Heart right ventricle (tissue), 16 donors: ENCODE measurements at regions not wholly inside any gene's neighbourhood (a gene's known extent, or its start where the extent isn't known, plus 50 kb on each side); places are given as distances from the start of the nearest gene placed in this dataset.
A peak's percentile ranks its signal among the peaks of the same experiment; 100 is the strongest.
"Not testable (repeated sequence)": the region's sequence is repeated elsewhere in the genome, so short reads cannot be mapped to it uniquely, and the experiment has no call there.

Experiments
- ATAC-seq, 8 donors: fragments of 200-7000 bp; cut with Tn5 transposase; one replicate each; pipeline ENCODE4 v1.9.1; 2020; ENCODE audit warnings: mild to moderate bottlenecking in 8 of 8, moderate library complexity in 8 of 8, moderate number of reproducible peaks in 1 of 8
- DNase-seq, 2 donors: peaks; one replicate each; pipeline ENCODE4 v3.0.0-alpha.2; 2020
- H3K27ac ChIP-seq, 10 donors: fragments of 200-600 bp; sonication (generic) in 2 of 10; one replicate each; pipeline versions ENCODE4 v1.5.0 to v1.8.0; 2020 to 2022; ENCODE audit warnings: mild to moderate bottlenecking in 3 of 10
- H3K27me3 ChIP-seq, 7 donors: fragments of 200-600 bp; one replicate each; pipeline ENCODE4 v1.8.0; 2021 to 2022; ENCODE audit warnings: mild to moderate bottlenecking in 2 of 7
- H3K36me3 ChIP-seq, 9 donors: fragments of 200-600 bp; sonication (generic) in 1 of 9; one replicate each; pipeline versions ENCODE4 v1.5.0 to v1.8.0; 2020 to 2022; ENCODE audit warnings: mild to moderate bottlenecking in 2 of 9
- H3K4me1 ChIP-seq, 9 donors: fragments of 200-600 bp; sonication (generic) in 1 of 9; one replicate each; pipeline versions ENCODE4 v1.5.0 to v1.8.0; 2020 to 2022; ENCODE audit warnings: mild to moderate bottlenecking in 4 of 9
- H3K4me3 ChIP-seq, 10 donors: fragments of 200-600 bp; sonication (generic) in 2 of 10; one replicate each; pipeline versions ENCODE4 v1.5.0 to v1.8.0; 2020 to 2022; ENCODE audit warnings: mild to moderate bottlenecking in 7 of 10, moderate library complexity in 2 of 10
- H3K9me3 ChIP-seq, 11 donors: fragments of 200-600 bp in 10 of 11; sonication (generic) in 2 of 11; one replicate each; pipeline versions ENCODE4 v1.5.0 to v1.8.0; 2013 to 2022; ENCODE audit warnings: mild to moderate bottlenecking in 2 of 11, control low read depth in 1 of 11, moderate library complexity in 1 of 11
- WGBS, 2 donors: extraction: QIAGEN DNeasy Blood & Tissue Kit; methylation state at CpG; one replicate each; pipeline ENCODE4 v1.1.7; 2013; ENCODE audit warnings: inconsistent platforms in 1 of 2; 5-methylcytosine and 5-hydroxymethylcytosine counted together
- intact Hi-C, 10 donors: fragments of 100-400 bp; cut with DNase I; formaldehyde crosslinking; loops; one replicate each; pipeline versions ENCODE4 v1.11.1 to v1.14.2; 2022
- donor health status: Arrhythmogenic right ventricular cardiomyopathy.
- donor health status: ischemic (EF 13 %, LVEDD 7.1; RV severe dilation, severe dysfunction).
- donor health status: healthy with polysubstance abuse.
- donor health status: DM: no; HTN: yes; CAD: no.
- donor health status: DM: no; HTN: no; CAD: no.
- donor health status: ischemic (EF 25% LVEDD 6.9; RV normal size, moderate dysfunction).
- donor health status: ischemic (EF 25% LVEDD 5.7; RV mildly dilated, moderate dysfunction).
- donor health status: healthy.
- donor health status: DM: yes; HTN: yes; CAD: no.
- donor health status: Ischemic cardiomyopathy.
- donor health status: ischemic (EF 35%, LVEDD 5.7; RV mildly dilated, moderate dysfunction).
- donor health status: nonischemic (EF 11% LVEDD 7.7; RV severe dilation, severe dysfunction).
- donor health status: DM: yes; HTN: yes; CAD: no.
- donor health status: PGD.
- donor health status: ischemic (EF 29% LVEDD 5.4; RV normal size, mild dysfunction).
- donor health status: nonischemic (EF 23%, LVEDD 6.1; RV moderate dilation, normal function).

DNA sequence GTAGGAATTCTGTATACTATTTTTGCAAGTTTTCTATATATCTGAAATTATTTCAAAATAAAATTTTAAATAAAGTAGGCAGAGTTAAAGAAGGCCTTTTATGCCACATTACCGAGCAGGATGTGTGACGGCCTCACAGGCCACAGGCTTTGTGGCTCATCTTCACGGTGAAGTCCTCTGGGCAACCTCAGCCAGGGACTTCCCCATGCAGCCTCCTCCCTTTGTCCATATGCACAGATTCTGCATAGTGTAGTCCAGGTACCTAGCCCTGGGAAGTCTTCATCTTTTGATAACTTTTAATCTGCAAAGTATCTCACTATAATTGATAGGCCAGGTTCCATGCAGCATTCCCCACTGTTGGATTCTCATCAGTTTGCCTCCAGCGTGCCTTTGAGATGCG is 62.8 kb downstream of the ARHGAP11B start:
- intact Hi-C loops, ATAC-seq, H3K36me3 ChIP-seq, DNase-seq, H3K9me3 ChIP-seq, H3K4me1 ChIP-seq, H3K27ac ChIP-seq, H3K4me3 ChIP-seq, H3K27me3 ChIP-seq: not testable (repeated sequence)
- 88 to 97% methylated on average over 5 of the region's 5 CpGs for WGBS, 2 donors

DNA sequence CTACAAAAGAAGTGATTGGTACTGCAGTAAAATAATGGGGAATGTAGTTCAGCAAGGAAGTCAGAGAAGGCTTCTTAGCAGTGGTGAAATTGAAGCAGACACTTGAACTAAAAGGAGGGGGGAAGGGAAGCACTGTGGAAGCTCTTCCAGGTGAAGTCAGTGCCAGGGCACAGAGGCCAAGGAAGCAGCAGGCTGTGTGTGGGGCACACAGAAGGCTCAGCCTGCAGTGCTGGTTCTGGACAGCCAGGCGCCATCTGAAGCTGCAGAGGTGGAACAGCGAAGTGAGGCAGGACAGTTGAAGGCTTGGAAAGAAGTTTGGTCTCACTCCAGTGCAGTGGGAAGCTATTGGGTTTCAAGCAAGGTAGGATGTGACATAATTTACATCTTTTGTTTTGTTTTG is 64.2 kb downstream of the ARHGAP11B start:
- H3K4me3 ChIP-seq, H3K4me1 ChIP-seq, DNase-seq, ATAC-seq, H3K36me3 ChIP-seq, H3K27ac ChIP-seq, H3K27me3 ChIP-seq, H3K9me3 ChIP-seq, intact Hi-C loops: not testable (repeated sequence)
- whole genome bisulfite sequencing, 2 donors = 89 to 90% methylated on average over 2 of the region's 2 CpGs

GRCh38 chr15:30695811-30696210 is 69.9 kb downstream of the ARHGAP11B start:
- H3K36me3 ChIP-seq, intact Hi-C loops, H3K27me3 ChIP-seq, ATAC-seq, H3K9me3 ChIP-seq, H3K27ac ChIP-seq, DNase-seq, H3K4me1 ChIP-seq, H3K4me3 ChIP-seq: not testable (repeated sequence)
- WGBS, 2 donors = no CpG with 5 or more reads among the region's 3 CpGs

DNA sequence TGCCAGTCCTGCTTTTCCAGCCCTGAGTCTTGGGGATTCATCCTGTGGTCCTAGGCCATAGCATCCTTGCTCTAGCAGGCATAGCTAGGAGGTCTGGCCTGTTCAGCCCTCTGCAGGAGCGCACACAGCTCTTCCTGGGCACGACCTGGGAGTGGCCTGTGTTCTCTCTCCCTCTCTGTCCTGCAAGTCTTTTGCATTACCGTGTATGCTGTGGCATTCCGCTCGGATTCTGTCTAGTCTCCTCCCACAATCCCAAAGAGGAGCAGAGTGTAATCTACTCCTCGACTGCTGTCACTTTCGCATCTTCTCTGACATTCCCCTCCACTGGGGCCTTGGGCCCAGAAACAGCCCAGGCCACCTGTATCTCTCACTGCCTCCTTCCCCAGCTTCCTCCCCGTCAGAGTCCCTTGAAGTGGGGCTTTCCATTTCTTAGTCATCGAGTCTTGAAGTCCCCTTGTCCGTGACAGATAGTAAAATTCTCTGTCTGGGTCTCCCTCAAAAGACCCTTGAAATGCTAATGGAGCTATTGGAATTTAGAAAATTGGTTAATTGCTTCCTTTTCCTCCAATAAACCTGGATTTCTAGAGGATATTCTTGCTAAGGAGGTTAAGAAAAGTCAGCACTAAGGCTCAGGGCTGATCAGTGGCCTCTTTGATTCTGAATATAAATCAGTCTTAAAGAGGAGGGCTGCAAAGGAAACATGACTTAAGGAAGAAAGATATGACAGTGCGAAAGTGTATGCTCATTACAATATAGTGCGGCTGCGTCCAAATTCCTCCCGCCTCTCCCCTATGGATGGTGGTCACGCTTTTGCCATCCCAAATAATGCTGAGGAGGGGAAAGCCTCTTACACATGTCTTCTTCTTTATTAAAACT is 70.7 kb downstream of the ARHGAP11B start:
- ATAC-seq, intact Hi-C loops: not testable (repeated sequence)
- WGBS, 2 donors = 83 to 84% methylated on average over 7 of the region's 15 CpGs

GRCh38 chr15:30697315-30697685 is 71.4 kb downstream of the ARHGAP11B start:
- DNase-seq, H3K4me3 ChIP-seq, H3K9me3 ChIP-seq, H3K27ac ChIP-seq, H3K36me3 ChIP-seq, H3K27me3 ChIP-seq, intact Hi-C loops, ATAC-seq, H3K4me1 ChIP-seq: not testable (repeated sequence)
- 80 to 92% methylated on average over 3 of the region's 3 CpGs for WGBS, 2 donors

More for the DNA sequence above, 70.7 kb downstream of the ARHGAP11B start:
- H3K27me3 ChIP-seq, H3K4me1 ChIP-seq, H3K36me3 ChIP-seq, H3K9me3 ChIP-seq, H3K4me3 ChIP-seq, H3K27ac ChIP-seq, DNase-seq: not testable (repeated sequence)

DNA sequence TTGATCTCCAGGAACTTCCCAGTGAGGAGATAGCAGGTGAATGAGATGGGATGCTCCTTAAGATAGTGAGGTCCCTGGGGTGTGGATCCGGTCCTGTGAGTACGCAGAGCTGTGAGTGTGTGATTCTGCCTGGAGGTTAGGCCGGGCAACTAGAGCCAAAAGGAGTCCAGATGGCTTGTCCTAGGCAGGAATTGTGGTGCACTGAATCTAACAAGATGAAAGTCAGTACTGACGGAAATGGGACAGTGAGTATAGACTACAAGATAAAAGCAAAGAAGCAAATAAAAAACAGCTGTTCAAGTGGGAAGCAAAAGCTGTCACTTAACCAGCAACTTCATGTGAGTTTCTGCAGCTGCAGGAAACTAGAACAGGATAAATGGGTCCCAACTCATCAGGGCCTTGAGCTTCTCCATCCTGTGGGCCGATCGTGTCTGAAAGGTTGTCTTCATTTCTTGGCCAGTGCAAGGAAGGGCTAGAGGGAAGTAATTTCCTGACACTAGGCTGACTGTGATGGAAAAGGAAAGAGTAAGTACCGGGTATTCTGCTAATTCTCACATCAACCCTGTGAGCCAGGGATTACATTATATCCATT is 74.2 kb downstream of the ARHGAP11B start:
- H3K27ac ChIP-seq, intact Hi-C loops, H3K9me3 ChIP-seq, H3K36me3 ChIP-seq, H3K4me3 ChIP-seq, H3K4me1 ChIP-seq, H3K27me3 ChIP-seq, DNase-seq: not testable (repeated sequence)
- WGBS, 2 donors = no CpG with 5 or more reads among the region's 7 CpGs
- ATAC-seq = peak in 6 of 8 donors; percentile 43 to 89 (median 80)

DNA sequence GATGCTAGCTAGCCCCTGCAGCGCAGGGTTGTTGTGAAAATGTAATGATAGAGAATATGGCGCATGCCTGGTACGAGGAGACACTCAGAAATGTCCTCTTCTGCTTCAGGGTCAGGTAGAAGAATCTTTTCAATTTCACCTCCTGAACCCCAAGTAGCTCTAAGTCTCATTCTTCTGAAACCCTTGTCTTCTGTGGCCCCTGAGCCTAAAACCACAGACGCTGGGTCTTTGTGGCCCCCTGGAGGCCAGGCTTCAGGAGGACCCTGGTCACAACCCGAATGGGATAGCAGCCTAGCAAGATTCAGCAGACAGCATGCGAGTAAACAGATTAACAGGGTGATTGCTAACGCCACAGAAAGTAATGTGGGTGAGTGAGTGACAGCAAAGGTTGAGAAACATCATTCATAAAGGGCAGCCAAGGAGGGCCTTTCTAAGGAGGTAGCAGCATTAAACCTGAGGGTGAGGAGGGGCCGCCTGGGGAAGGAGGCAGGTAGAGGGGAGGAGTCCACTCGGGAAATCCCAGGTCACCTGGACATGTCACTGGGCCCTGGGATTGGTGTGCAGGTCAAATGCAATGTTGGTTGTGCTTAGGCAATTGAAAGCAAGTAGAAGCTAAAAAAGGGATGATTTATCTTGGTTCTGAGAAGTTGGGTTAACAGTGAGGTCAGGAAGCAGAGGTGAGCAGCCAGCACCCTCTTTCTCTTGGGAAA is 82.2 kb downstream of the ARHGAP11B start:
- H3K27me3 ChIP-seq, H3K4me3 ChIP-seq, H3K9me3 ChIP-seq, H3K27ac ChIP-seq, H3K36me3 ChIP-seq, intact Hi-C loops, H3K4me1 ChIP-seq, DNase-seq, ATAC-seq: not testable (repeated sequence)
- WGBS, 2 donors = 85 to 94% methylated on average over 8 of the region's 9 CpGs

GRCh38 chr15:30708809-30709208 is 82.9 kb downstream of the ARHGAP11B start:
- WGBS, 2 donors = 96% methylated on average over 2 to 4 of the region's 7 CpGs
- peak in 2 of 8 donors; percentile 19 to 47 for ATAC-seq
- H3K9me3 ChIP-seq = not testable (repeated sequence)

DNA sequence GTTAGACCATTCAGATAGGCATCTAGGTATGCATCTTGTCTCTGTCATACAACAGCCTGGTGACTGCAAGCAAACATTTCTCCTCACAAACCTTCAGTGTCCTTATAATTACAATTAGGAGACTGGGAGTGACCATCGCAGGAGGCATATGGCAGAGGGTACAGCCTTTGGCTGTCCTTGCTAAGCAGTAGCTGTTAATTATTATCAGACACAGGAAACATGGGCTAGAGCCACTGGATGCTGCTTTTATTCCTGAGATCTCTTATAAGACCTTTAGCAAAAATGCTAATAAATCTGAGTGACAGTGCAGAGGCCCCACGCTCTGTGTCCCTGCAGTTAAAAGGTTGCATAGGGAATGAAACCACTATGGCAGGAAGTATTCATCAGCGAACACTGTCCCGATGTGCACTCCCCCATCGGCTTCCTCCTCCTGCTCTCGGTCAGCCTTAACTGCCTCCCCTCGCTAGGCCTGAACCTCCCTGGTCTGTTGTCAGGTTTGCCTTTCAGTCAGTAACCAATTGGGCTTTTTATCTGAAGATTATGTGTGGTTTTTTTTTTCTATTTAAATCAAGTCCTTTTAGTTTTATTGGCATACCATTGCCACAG is 92.2 kb downstream of the ARHGAP11B start:
- H3K4me3 ChIP-seq, H3K27me3 ChIP-seq, H3K27ac ChIP-seq, H3K4me1 ChIP-seq, H3K9me3 ChIP-seq, DNase-seq, intact Hi-C loops, ATAC-seq: not testable (repeated sequence)
- 77 to 83% methylated on average over 4 to 5 of the region's 7 CpGs for WGBS, 2 donors
- H3K36me3 ChIP-seq = peaks cover 0 to 11% (median 0%) of the 10 kb centered on the region in 9 donors

More at GRCh38 chr15:30708809-30709208, 82.9 kb downstream of the ARHGAP11B start:
- DNase-seq, H3K4me1 ChIP-seq, H3K36me3 ChIP-seq, intact Hi-C loops, H3K4me3 ChIP-seq, H3K27me3 ChIP-seq, H3K27ac ChIP-seq: not testable (repeated sequence)

GRCh38 chr15:30719363-30719762 is 93.4 kb downstream of the ARHGAP11B start:
- DNase-seq, intact Hi-C loops, H3K27me3 ChIP-seq, H3K4me1 ChIP-seq, H3K27ac ChIP-seq, H3K4me3 ChIP-seq, H3K9me3 ChIP-seq: not testable (repeated sequence)
- 72 to 84% methylated on average over 5 of the region's 5 CpGs for WGBS, 2 donors
- peak in 1 of 8 donors; percentile 27 for ATAC-seq
- H3K36me3 ChIP-seq = peaks cover 0 to 11% (median 0%) of the 10 kb centered on the region in 9 donors

- DNase-seq, H3K27me3 ChIP-seq, H3K4me1 ChIP-seq, H3K27ac ChIP-seq, intact Hi-C loops, H3K9me3 ChIP-seq, ATAC-seq, H3K4me3 ChIP-seq: not testable (repeated sequence)
- 91 to 94% methylated on average over 3 of the region's 3 CpGs for WGBS, 2 donors
- peaks cover 0 to 11% (median 0%) of the 10 kb centered on the region in 9 donors for H3K36me3 ChIP-seq
Observed at GRCh38 chr15:30720825-30721224, 94.9 kb downstream of the ARHGAP11B start.
